ENCODE measurements at regions not wholly inside any gene's neighbourhood (a gene's known extent, or its start where the extent isn't known, plus 50 kb on each side); places are given as distances from the start of the nearest gene placed in this dataset.

DNA sequence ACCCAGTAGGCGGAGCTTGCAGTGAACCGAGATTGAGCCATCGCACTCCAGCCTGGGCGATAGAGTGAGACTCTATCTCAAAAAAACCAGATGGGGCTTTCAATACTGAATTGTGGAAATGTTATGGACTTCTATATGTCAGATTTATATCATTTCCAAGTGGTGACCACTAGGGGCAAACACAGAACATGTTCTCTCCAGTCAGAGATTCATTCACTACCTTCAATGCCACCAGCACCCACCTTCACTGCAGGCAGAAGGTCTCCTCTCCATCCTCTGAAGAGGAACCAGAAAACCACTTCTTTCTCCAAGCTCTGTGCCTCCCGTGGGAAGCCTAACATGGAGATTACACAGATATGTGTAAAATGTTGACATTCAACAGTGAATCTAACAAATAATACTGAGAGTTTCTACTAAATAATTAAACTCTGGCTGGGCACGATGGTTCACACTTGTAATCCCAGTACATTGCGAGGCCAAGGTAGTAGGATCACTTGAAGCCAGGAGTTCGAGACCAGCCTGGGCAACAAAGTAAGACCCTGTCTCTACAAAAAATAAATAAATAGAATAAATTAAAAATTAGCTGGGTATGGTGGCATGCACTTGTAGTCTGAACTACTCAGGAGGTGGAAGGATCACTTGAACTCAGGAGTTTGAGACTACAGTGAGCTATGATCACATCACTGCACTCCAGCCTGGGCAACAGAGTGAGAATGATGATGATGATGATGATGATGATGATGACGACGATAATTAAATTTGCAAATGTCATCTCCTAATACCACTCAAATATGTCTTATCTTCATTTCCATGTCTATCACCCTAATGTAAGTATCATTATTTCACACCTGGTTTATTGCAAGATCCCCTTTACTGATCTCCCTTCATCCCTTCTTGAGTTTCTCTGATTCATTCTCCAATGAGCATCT is 151.1 kb downstream of the ZNF281 start (continued):
- no peak for TF ChIP-seq RXRA (IDR thresholded peaks at IDR 0.05)
- TF ChIP-seq FOXA2 (IDR thresholded peaks at IDR 0.05): no peak
- TF ChIP-seq, protein P1, sequence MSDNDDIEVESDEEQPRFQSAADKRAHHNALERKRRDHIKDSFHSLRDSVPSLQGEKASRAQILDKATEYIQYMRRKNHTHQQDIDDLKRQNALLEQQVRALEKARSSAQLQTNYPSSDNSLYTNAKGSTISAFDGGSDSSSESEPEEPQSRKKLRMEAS (IDR thresholded peaks at IDR 0.05): no peak
- TF ChIP-seq, protein P2, sequence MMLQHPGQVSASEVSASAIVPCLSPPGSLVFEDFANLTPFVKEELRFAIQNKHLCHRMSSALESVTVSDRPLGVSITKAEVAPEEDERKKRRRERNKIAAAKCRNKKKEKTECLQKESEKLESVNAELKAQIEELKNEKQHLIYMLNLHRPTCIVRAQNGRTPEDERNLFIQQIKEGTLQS (IDR thresholded peaks at IDR 0.05): no peak
- TF ChIP-seq, protein P3, sequence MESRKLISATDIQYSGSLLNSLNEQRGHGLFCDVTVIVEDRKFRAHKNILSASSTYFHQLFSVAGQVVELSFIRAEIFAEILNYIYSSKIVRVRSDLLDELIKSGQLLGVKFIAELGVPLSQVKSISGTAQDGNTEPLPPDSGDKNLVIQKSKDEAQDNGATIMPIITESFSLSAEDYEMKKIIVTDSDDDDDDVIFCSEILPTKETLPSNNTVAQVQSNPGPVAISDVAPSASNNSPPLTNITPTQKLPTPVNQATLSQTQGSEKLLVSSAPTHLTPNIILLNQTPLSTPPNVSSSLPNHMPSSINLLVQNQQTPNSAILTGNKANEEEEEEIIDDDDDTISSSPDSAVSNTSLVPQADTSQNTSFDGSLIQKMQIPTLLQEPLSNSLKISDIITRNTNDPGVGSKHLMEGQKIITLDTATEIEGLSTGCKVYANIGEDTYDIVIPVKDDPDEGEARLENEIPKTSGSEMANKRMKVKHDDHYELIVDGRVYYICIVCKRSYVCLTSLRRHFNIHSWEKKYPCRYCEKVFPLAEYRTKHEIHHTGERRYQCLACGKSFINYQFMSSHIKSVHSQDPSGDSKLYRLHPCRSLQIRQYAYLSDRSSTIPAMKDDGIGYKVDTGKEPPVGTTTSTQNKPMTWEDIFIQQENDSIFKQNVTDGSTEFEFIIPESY (IDR thresholded peaks at IDR 0.05): no peak
- no peak for TF ChIP-seq FOXA1 (IDR thresholded peaks at IDR 0.05)
- TF ChIP-seq GABPA (IDR thresholded peaks at IDR 0.05 in 1 of 2, conservative IDR thresholded peaks at IDR 0.05 in 1 of 2): no peak
- TF ChIP-seq YY1 (IDR thresholded peaks at IDR 0.05): no peak

DNA sequence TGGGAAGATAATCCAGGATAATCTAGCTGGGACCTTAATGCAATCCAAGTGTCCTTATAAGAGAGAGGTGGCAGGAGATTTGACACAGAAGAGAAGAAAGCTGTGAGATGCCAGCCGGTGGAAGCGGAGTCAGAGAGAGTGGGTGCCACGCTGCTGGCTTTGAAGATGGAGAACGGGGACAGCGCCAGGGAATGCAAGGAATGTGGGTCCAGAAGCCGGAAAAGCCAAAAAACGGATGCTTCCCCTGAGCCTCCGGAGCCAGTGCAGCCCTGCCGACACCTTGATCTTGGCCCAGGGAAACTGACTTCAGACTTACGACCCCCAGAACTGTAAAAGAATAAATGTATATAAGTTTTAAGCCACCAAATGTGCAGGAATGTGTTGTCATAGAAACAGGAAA is 152.6 kb downstream of the ZNF281 start:
- Histone ChIP-seq H3K9ac (ENCODE audit: low read depth in 1 of 2, low read length in 2 of 2) (no peak overlapping the region), H3K9me3 (ENCODE audit: control insufficient read depth in 4 of 4, low read length in 3 of 4) (no peaks in the 10 kb centered on the region), H3K36me3 (ENCODE audit: control insufficient read depth in 4 of 4, insufficient read depth in 3 of 4, low read depth in 1 of 4, low read length in 3 of 4) (no peaks in the 10 kb centered on the region), H3K27ac (ENCODE audit: low read depth in 1 of 2, low read length in 2 of 2) (no peak overlapping the region), H3K27me3 (ENCODE audit: control insufficient read depth in 4 of 4, insufficient read depth in 4 of 4, low read length in 3 of 4) (no peaks in the 10 kb centered on the region), H3K4me1 (ENCODE audit: control insufficient read depth in 4 of 4, insufficient read depth in 4 of 4, low read length in 3 of 4) (peaks cover 0 to 15% (median 2%) of the 10 kb centered on the region in 4 donors), H3K4me3 (ENCODE audit: low read depth in 1 of 3, low read length in 3 of 3) (no peak overlapping the region)
- WGBS: 90% methylated on average over 10 of the region's 10 CpGs
- DNase-seq (ENCODE audit: low spot score): no peak
- TF ChIP-seq HNF4G (IDR thresholded peaks at IDR 0.05) (no peak), JUND (IDR thresholded peaks at IDR 0.05) (no peak), SP1 (IDR thresholded peaks at IDR 0.05) (no peak), GABPA (IDR thresholded peaks at IDR 0.05 in 1 of 2, conservative IDR thresholded peaks at IDR 0.05 in 1 of 2) (no peak), YY1 (IDR thresholded peaks at IDR 0.05) (no peak), TAF1 (conservative IDR thresholded peaks at IDR 0.05) (no peak), NR2F2 (IDR thresholded peaks at IDR 0.05) (no peak), RXRA (IDR thresholded peaks at IDR 0.05) (no peak), HNF4A (conservative IDR thresholded peaks at IDR 0.05) (no peak), RAD21 (IDR thresholded peaks at IDR 0.05) (no peak)
- TF ChIP-seq, protein P4, sequence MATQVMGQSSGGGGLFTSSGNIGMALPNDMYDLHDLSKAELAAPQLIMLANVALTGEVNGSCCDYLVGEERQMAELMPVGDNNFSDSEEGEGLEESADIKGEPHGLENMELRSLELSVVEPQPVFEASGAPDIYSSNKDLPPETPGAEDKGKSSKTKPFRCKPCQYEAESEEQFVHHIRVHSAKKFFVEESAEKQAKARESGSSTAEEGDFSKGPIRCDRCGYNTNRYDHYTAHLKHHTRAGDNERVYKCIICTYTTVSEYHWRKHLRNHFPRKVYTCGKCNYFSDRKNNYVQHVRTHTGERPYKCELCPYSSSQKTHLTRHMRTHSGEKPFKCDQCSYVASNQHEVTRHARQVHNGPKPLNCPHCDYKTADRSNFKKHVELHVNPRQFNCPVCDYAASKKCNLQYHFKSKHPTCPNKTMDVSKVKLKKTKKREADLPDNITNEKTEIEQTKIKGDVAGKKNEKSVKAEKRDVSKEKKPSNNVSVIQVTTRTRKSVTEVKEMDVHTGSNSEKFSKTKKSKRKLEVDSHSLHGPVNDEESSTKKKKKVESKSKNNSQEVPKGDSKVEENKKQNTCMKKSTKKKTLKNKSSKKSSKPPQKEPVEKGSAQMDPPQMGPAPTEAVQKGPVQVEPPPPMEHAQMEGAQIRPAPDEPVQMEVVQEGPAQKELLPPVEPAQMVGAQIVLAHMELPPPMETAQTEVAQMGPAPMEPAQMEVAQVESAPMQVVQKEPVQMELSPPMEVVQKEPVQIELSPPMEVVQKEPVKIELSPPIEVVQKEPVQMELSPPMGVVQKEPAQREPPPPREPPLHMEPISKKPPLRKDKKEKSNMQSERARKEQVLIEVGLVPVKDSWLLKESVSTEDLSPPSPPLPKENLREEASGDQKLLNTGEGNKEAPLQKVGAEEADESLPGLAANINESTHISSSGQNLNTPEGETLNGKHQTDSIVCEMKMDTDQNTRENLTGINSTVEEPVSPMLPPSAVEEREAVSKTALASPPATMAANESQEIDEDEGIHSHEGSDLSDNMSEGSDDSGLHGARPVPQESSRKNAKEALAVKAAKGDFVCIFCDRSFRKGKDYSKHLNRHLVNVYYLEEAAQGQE (IDR thresholded peaks at IDR 0.05): no peak
- TF ChIP-seq, protein P5, sequence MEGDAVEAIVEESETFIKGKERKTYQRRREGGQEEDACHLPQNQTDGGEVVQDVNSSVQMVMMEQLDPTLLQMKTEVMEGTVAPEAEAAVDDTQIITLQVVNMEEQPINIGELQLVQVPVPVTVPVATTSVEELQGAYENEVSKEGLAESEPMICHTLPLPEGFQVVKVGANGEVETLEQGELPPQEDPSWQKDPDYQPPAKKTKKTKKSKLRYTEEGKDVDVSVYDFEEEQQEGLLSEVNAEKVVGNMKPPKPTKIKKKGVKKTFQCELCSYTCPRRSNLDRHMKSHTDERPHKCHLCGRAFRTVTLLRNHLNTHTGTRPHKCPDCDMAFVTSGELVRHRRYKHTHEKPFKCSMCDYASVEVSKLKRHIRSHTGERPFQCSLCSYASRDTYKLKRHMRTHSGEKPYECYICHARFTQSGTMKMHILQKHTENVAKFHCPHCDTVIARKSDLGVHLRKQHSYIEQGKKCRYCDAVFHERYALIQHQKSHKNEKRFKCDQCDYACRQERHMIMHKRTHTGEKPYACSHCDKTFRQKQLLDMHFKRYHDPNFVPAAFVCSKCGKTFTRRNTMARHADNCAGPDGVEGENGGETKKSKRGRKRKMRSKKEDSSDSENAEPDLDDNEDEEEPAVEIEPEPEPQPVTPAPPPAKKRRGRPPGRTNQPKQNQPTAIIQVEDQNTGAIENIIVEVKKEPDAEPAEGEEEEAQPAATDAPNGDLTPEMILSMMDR (IDR thresholded peaks at IDR 0.05; ENCODE audit: low read depth, low read length, missing input control): no peak
- TF ChIP-seq, protein P3 (IDR thresholded peaks at IDR 0.05): no peak
- TF ChIP-seq, protein P2 (IDR thresholded peaks at IDR 0.05): no peak

Data from liver (tissue), 8 donors.